ENCODE measurements at regions not wholly inside any gene's neighbourhood (a gene's known extent, or its start where the extent isn't known, plus 50 kb on each side); places are given as distances from the start of the nearest gene placed in this dataset.

DNA sequence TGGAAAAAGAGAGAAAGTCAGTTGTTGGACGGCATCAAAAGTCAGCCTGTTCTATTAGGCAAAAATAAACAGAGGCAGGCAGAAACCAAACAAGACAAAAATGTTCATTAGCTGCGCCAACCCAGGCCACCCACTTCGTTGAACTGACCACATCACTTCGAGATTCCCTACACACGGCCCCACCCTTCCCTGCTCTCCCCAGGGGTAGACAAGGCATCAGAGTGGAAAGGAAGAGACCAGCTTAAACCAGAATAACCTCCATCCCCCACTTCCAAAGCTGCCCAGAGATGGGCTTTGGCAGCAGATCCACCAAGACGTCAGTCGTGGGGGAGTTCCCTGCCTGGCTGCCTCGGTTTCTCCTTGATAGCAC is 204.6 kb upstream of the TSHZ3 start:
- TF ChIP-seq, protein P1, sequence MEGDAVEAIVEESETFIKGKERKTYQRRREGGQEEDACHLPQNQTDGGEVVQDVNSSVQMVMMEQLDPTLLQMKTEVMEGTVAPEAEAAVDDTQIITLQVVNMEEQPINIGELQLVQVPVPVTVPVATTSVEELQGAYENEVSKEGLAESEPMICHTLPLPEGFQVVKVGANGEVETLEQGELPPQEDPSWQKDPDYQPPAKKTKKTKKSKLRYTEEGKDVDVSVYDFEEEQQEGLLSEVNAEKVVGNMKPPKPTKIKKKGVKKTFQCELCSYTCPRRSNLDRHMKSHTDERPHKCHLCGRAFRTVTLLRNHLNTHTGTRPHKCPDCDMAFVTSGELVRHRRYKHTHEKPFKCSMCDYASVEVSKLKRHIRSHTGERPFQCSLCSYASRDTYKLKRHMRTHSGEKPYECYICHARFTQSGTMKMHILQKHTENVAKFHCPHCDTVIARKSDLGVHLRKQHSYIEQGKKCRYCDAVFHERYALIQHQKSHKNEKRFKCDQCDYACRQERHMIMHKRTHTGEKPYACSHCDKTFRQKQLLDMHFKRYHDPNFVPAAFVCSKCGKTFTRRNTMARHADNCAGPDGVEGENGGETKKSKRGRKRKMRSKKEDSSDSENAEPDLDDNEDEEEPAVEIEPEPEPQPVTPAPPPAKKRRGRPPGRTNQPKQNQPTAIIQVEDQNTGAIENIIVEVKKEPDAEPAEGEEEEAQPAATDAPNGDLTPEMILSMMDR (IDR thresholded peaks at IDR 0.05; ENCODE audit: low read depth, low read length, missing input control) = no peak
- no peak for TF ChIP-seq TAF1 (conservative IDR thresholded peaks at IDR 0.05)
